Eye (tissue), 1 donor: ENCODE measurements at regions not wholly inside any gene's neighbourhood (a gene's known extent, or its start where the extent isn't known, plus 50 kb on each side); places are given as distances from the start of the nearest gene placed in this dataset.
"Not testable (repeated sequence)": the region's sequence is repeated elsewhere in the genome, so short reads cannot be mapped to it uniquely, and the experiment has no call there.

ENCODE experiments used
- DNase-seq: peaks from one replicate; pipeline ENCODE4 v3.0.0-alpha.2; 2015

DNA sequence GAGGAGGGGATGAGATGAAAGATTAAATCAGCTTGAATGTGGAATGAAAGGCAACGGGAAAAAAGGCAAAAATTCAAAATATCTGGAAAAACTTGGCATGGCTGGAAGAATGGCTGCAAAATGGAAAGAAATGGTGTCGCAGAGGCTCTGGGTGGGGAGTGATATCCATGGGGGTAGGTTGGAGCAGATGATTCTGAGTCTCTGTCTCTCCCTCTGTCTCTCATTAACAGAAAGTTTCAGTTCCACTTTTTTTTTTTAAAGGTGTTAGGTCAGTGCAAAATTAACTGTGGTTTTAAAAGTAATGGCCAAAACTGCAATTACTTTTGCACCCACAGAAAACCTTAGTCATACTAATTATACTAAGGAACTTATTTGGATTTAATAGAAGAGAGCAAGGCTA is 931.1 kb upstream of the USP9Y start:
- no peak for DNase-seq

DNA sequence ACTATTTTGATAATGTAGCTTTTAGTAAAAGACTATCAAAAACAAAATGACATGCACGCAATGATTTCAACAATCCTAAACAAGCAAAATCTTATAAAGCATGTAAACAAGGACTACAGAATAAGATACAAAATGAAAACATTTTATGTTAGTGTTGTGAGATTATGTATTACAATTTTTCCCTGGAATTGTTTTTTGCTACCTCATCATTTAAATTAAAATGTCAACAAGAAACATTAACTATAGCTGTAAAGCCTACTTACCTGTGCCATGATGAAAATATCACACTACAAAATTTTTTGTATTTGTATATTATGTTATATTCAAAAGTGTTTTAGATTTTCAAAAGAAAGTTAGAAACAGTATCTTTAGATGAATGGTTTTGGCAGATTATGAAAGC is 921.3 kb upstream of the USP9Y start:
- not testable (repeated sequence) for DNase-seq

DNA sequence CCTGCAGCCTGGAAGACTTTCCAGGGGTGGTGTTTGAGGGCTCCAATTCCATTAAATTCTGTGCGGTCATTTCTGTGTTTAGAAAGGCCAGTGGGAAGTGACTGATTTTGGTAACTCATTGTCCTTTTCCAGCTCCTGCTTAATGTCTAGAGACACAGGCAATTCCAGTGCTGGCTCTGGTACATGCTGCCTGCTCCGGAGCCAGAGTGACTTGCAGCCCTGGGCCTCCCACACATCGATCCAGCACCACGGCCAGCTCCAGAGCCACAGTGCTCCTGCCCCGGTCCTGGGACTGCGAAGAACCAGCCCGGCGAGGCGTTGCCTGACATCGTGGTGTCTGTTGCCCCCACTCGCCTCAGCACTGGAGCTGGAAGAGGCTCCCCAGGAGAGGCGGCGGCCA is 912.0 kb upstream of the USP9Y start:
- DNase-seq, result peak; percentile 0

- DNase-seq, result not testable (repeated sequence)
These were observed 877.3 kb upstream of the USP9Y start for GRCh38 chrY:11823752-11824151.

DNA sequence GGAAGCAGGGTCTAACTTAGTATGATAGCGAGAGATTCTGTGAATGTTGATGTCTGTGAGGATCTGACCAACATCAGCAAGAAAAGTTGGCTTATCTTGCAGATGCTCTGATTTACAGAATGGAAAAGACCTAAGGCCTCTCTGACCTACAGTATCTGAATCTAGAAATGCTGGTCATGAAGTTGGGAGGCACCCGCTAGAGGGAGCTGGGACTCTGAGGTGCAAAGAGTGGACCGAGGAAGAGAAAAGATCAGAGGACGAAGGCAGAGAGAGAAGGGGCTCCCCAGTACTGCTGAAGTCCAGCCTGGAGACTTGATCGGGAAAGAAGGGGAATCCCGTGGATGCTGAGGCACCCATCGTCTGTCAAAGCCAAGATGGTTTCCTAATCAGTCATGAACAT is 866.8 kb upstream of the USP9Y start:
- DNase-seq, result not testable (repeated sequence)
